GM06990 (cell line): ENCODE measurements at regions not wholly inside any gene's neighbourhood (a gene's known extent, or its start where the extent isn't known, plus 50 kb on each side); places are given as distances from the start of the nearest gene placed in this dataset.

ENCODE experiments used
- DNase-seq: peaks from one replicate; pipeline ENCODE4 v3.0.0-alpha.2; 2011; ENCODE audit not compliant: insufficient read length; ENCODE audit errors: extremely low read depth
- H3K27me3 ChIP-seq: replicated peaks from 2 replicates; pipeline ENCODE4 v1.6.0; 2011; ENCODE audit warnings: low read length; ENCODE audit not compliant: control insufficient read depth, insufficient read depth
- H3K36me3 ChIP-seq: 2 replicates; pipeline ENCODE4 v1.5.1; 2011; ENCODE audit warnings: low read length; ENCODE audit not compliant: control insufficient read depth, insufficient read depth
- H3K4me3 ChIP-seq: replicated peaks from 2 replicates; pipeline ENCODE4 v1.5.1; 2011; ENCODE audit warnings: low read depth, mild to moderate bottlenecking, control low read depth, low read length
- CTCF ChIP-seq: IDR thresholded peaks from 2 replicates; pipeline ENCODE4 v1.5.1; 2011; ENCODE audit warnings: low read length, control low read depth, mild to moderate bottlenecking, inconsistent platforms; ENCODE audit not compliant: insufficient read depth, poor library complexity, severe bottlenecking

GRCh38 chr12:115712676-115713075 lies 564.8 kb downstream of the MED13L start:
- Histone ChIP-seq H3K4me3 (no peak overlapping the region), H3K36me3 (no peaks in the 10 kb centered on the region), H3K27me3 (no peaks in the 10 kb centered on the region; the same call in 1 of the 2 replicates)
- DNase-seq: no peak
- no peak for TF ChIP-seq CTCF

- H3K4me3 ChIP-seq: no peak overlapping the region
- no peaks in the 10 kb centered on the region for H3K36me3 ChIP-seq
- TF ChIP-seq CTCF: no peak
- no peaks in the 10 kb centered on the region for H3K27me3 ChIP-seq
- DNase-seq: no peak
These were observed 567.4 kb downstream of the MED13L start for GRCh38 chr12:115710104-115710564.

- Histone ChIP-seq H3K4me3 (no peak overlapping the region), H3K27me3 (no peaks in the 10 kb centered on the region), H3K36me3 (no peaks in the 10 kb centered on the region)
- no peak for DNase-seq
- no peak for TF ChIP-seq CTCF
These were observed 567.9 kb downstream of the MED13L start for GRCh38 chr12:115709540-115710011.

- DNase-seq: no peak
- Histone ChIP-seq H3K4me3 (no peak overlapping the region), H3K36me3 (no peaks in the 10 kb centered on the region), H3K27me3 (no peaks in the 10 kb centered on the region)
- TF ChIP-seq CTCF: no peak
These were observed 568.7 kb downstream of the MED13L start for GRCh38 chr12:115708801-115709200.

GRCh38 chr12:115700896-115701465 lies 576.5 kb downstream of the MED13L start:
- Histone ChIP-seq H3K27me3 (no peaks in the 10 kb centered on the region), H3K4me3 (no peak overlapping the region), H3K36me3 (no peaks in the 10 kb centered on the region)
- no peak for TF ChIP-seq CTCF
- DNase-seq: no peak

GRCh38 chr12:115700081-115700480 lies 577.4 kb downstream of the MED13L start:
- Histone ChIP-seq H3K4me3 (no peak overlapping the region), H3K27me3 (no peaks in the 10 kb centered on the region), H3K36me3 (no peaks in the 10 kb centered on the region)
- no peak for DNase-seq
- no peak for TF ChIP-seq CTCF
